WTC11 (cell line): ENCODE measurements at regions not wholly inside any gene's neighbourhood (a gene's known extent, or its start where the extent isn't known, plus 50 kb on each side); places are given as distances from the start of the nearest gene placed in this dataset.

Source experiments
- ATAC-seq: fragments of 200-7000 bp; cut with Tn5 transposase; 2 replicates; pipeline ENCODE4 v1.10.0; 2021; ENCODE audit warnings: mild to moderate bottlenecking, moderate library complexity
- CTCF ChIA-PET: fragments of 300-600 bp; sonication (Branson Sonifier 250); formaldehyde crosslinking; loops from one replicate; lab custom pipeline; 2021; ENCODE audit warnings: antibody characterized with exemption; lab: Charles Lee
- POLR2A ChIA-PET: fragments of 350-600 bp; sonication (Branson Sonifier 250); formaldehyde crosslinking; loops from one replicate; lab custom pipeline; 2021; ENCODE audit warnings: antibody characterized with exemption; lab: Charles Lee
- DNase-seq: peaks from one replicate; pipeline ENCODE4 v3.0.0; 2021; ENCODE audit warnings: low spot score
- H3K27ac Mint-ChIP-seq: 2 replicates; pipeline ENCODE4 v1.8.0; 2021; ENCODE audit warnings: mixed read lengths
- H3K27me3 Mint-ChIP-seq: 2 replicates; pipeline ENCODE4 v1.8.0; 2021; ENCODE audit warnings: low read depth, mild to moderate bottlenecking, moderate library complexity, mixed read lengths
- H3K36me3 Mint-ChIP-seq: 2 replicates; pipeline ENCODE4 v1.8.0; 2021; ENCODE audit warnings: mixed read lengths
- H3K4me1 Mint-ChIP-seq: 2 replicates; pipeline ENCODE4 v1.8.0; 2022; ENCODE audit warnings: mixed read lengths
- H3K4me3 Mint-ChIP-seq: 2 replicates; pipeline ENCODE4 v1.8.0; 2021; ENCODE audit warnings: mild to moderate bottlenecking, moderate library complexity, mixed read lengths
- H3K9me3 Mint-ChIP-seq: 2 replicates; pipeline ENCODE4 v1.8.0; 2021; ENCODE audit warnings: mixed read lengths
- ATF6 ChIP-seq: sonication (generic); formaldehyde crosslinking; IDR thresholded peaks from 2 replicates; pipeline ENCODE4 v1.8.1; 2023; ENCODE audit warnings: mild to moderate bottlenecking, missing genetic modification reagents
- ELF4 ChIP-seq: sonication (generic); formaldehyde crosslinking; IDR thresholded peaks from 2 replicates; pipeline ENCODE4 v1.8.1; 2022; ENCODE audit warnings: low read depth, mild to moderate bottlenecking, moderate library complexity, missing genetic modification reagents
- HMGA2 ChIP-seq: fragments of 250-450 bp; sonication (Bioruptor Pico); IDR thresholded peaks from 2 replicates; pipeline ENCODE4 v1.4.0; 2021; ENCODE audit warnings: mild to moderate bottlenecking, moderate library complexity
- NFATC4 ChIP-seq: fragments of 250-450 bp; sonication (Bioruptor Pico); IDR thresholded peaks from 2 replicates; pipeline ENCODE4 v1.9.0; 2021; ENCODE audit warnings: mild to moderate bottlenecking
- NFYB ChIP-seq: sonication (generic); formaldehyde crosslinking; conservative IDR thresholded peaks from 2 replicates; pipeline ENCODE4 v1.8.0; 2022; ENCODE audit warnings: low read depth, missing genetic modification reagents
- NR1H2 ChIP-seq: sonication (generic); formaldehyde crosslinking; IDR thresholded peaks from 2 replicates; pipeline ENCODE4 v1.9.0; 2021; ENCODE audit warnings: mild to moderate bottlenecking, moderate library complexity, missing genetic modification reagents
- NR2C2 ChIP-seq: sonication (generic); formaldehyde crosslinking; IDR thresholded peaks from 2 replicates; pipeline ENCODE4 v1.8.0; 2022; ENCODE audit warnings: mild to moderate bottlenecking, missing genetic modification reagents
- PREB ChIP-seq: sonication (generic); formaldehyde crosslinking; IDR thresholded peaks from 2 replicates; pipeline ENCODE4 v1.8.1; 2022; ENCODE audit warnings: mild to moderate bottlenecking, missing genetic modification reagents, moderate library complexity, borderline replicate concordance
- SMAD3 ChIP-seq: sonication (generic); formaldehyde crosslinking; IDR thresholded peaks from 2 replicates; pipeline ENCODE4 v1.8.0; 2022; ENCODE audit warnings: missing genetic modification reagents, mild to moderate bottlenecking, borderline replicate concordance
- TEAD4 ChIP-seq: sonication (generic); formaldehyde crosslinking; IDR thresholded peaks from 2 replicates; pipeline ENCODE4 v1.8.0; 2022; ENCODE audit warnings: mild to moderate bottlenecking, missing genetic modification reagents
- TP53 ChIP-seq: sonication (generic); formaldehyde crosslinking; IDR thresholded peaks from 2 replicates; pipeline ENCODE4 v1.8.1; 2023; ENCODE audit warnings: mild to moderate bottlenecking, missing genetic modification reagents
- ZBTB21 ChIP-seq: sonication (generic); formaldehyde crosslinking; IDR thresholded peaks from 2 replicates; pipeline ENCODE4 v1.8.1; 2023; ENCODE audit warnings: mild to moderate bottlenecking, missing genetic modification reagents, borderline replicate concordance
- ZNF219 ChIP-seq: sonication (generic); formaldehyde crosslinking; IDR thresholded peaks from 2 replicates; pipeline ENCODE4 v1.8.0; 2023; ENCODE audit warnings: missing genetic modification reagents, mild to moderate bottlenecking, borderline replicate concordance
- ZNF232 ChIP-seq: sonication (generic); formaldehyde crosslinking; IDR thresholded peaks from 2 replicates; pipeline ENCODE4 v1.8.0; 2022; ENCODE audit warnings: mild to moderate bottlenecking, missing genetic modification reagents
- ZNF416 ChIP-seq: fragments of 250-450 bp; sonication (Bioruptor Pico); IDR thresholded peaks from 2 replicates; pipeline ENCODE4 v1.9.0; 2021; ENCODE audit warnings: mild to moderate bottlenecking, inconsistent platforms
- ZNF423 ChIP-seq: fragments of 250-450 bp; sonication (Bioruptor Pico); IDR thresholded peaks from 2 replicates; pipeline ENCODE4 v2.1.2; 2022; ENCODE audit warnings: mild to moderate bottlenecking, moderate library complexity
- TF ChIP-seq, protein P1 (sequence below): sonication (generic); formaldehyde crosslinking; IDR thresholded peaks from 2 replicates; pipeline ENCODE4 v1.8.1; 2023; ENCODE audit warnings: mild to moderate bottlenecking, missing genetic modification reagents
- TF ChIP-seq, protein P2 (sequence below): sonication (generic); formaldehyde crosslinking; conservative IDR thresholded peaks from 2 replicates; pipeline ENCODE4 v1.8.1; 2023; ENCODE audit warnings: mild to moderate bottlenecking, low read depth, missing genetic modification reagents, moderate library complexity
- TF ChIP-seq, protein P3 (sequence below): sonication (generic); formaldehyde crosslinking; IDR thresholded peaks from 2 replicates; pipeline ENCODE4 v1.8.0; 2023; ENCODE audit warnings: missing genetic modification reagents
- TF ChIP-seq, protein P4 (sequence below): fragments of 200-600 bp; IDR thresholded peaks from 2 replicates; pipeline ENCODE4 v1.8.0; 2022; ENCODE audit warnings: antibody characterized with exemption
- TF ChIP-seq, protein P5 (sequence below): sonication (generic); formaldehyde crosslinking; IDR thresholded peaks from 2 replicates; pipeline ENCODE4 v1.8.1; 2022; ENCODE audit warnings: low read depth, mild to moderate bottlenecking, moderate library complexity, missing genetic modification reagents, borderline replicate concordance

GRCh38 chr6:163922562-163922961, 508.0 kb downstream of the QKI start:
- CTCF ChIA-PET, result interaction anchor here (0.9 kb wide), 1 partner anchor 21 kb away, joined by 3 read pairs; no protein-coding TSS in a partner anchor

DNA sequence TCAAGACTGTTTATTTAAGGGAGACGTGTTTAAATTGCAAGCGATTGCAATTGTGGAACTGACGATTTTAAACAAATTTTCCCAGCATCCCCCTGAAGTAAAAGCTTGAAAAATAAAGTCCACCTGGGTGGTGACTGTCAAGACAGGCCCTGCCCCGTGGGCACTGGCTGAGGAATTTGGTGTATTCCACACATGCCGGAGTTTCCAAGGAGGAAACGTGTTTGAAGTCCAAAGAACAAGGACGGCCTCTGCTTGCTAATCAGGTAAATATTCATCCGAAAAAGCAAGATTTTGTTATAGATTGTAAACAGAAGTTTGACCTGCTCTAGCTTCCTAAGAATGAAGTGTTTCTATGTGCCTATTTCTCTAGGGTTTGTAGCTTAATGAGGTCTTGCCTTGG, 505.1 kb downstream of the QKI start:
- H3K4me1 Mint-ChIP-seq, result peaks cover 11% of the 10 kb centered on the region
- H3K36me3 Mint-ChIP-seq, result 0 out of 2 replicates have a peak, but pooled peaks cover 2% of the 10 kb centered on the region
- no peaks in the 10 kb centered on the region for H3K27me3 Mint-ChIP-seq
- no peak overlapping the region for H3K27ac Mint-ChIP-seq
- POLR2A ChIA-PET, result no interaction called here
- no peak overlapping the region for H3K4me3 Mint-ChIP-seq
- peaks cover 10% of the 10 kb centered on the region for H3K9me3 Mint-ChIP-seq
- no peak for ATAC-seq
- CTCF ChIA-PET, result no interaction called here
- DNase-seq, result no peak
- no peak for TF ChIP-seq TEAD4 (CRISPR knock-in tag)
- no peak for TF ChIP-seq ZNF416 (CRISPR knock-in tag)
- no peak for TF ChIP-seq ZNF423 (CRISPR knock-in tag)
- TF ChIP-seq, protein P1, sequence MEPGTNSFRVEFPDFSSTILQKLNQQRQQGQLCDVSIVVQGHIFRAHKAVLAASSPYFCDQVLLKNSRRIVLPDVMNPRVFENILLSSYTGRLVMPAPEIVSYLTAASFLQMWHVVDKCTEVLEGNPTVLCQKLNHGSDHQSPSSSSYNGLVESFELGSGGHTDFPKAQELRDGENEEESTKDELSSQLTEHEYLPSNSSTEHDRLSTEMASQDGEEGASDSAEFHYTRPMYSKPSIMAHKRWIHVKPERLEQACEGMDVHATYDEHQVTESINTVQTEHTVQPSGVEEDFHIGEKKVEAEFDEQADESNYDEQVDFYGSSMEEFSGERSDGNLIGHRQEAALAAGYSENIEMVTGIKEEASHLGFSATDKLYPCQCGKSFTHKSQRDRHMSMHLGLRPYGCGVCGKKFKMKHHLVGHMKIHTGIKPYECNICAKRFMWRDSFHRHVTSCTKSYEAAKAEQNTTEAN (CRISPR knock-in tag), result no peak
- TF ChIP-seq, protein P2, sequence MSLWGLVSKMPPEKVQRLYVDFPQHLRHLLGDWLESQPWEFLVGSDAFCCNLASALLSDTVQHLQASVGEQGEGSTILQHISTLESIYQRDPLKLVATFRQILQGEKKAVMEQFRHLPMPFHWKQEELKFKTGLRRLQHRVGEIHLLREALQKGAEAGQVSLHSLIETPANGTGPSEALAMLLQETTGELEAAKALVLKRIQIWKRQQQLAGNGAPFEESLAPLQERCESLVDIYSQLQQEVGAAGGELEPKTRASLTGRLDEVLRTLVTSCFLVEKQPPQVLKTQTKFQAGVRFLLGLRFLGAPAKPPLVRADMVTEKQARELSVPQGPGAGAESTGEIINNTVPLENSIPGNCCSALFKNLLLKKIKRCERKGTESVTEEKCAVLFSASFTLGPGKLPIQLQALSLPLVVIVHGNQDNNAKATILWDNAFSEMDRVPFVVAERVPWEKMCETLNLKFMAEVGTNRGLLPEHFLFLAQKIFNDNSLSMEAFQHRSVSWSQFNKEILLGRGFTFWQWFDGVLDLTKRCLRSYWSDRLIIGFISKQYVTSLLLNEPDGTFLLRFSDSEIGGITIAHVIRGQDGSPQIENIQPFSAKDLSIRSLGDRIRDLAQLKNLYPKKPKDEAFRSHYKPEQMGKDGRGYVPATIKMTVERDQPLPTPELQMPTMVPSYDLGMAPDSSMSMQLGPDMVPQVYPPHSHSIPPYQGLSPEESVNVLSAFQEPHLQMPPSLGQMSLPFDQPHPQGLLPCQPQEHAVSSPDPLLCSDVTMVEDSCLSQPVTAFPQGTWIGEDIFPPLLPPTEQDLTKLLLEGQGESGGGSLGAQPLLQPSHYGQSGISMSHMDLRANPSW, result no peak
- TF ChIP-seq NR1H2 (CRISPR knock-in tag), result no peak
- TF ChIP-seq ATF6 (CRISPR knock-in tag), result no peak
- TF ChIP-seq SMAD3 (CRISPR knock-in tag), result no peak
- TF ChIP-seq, protein P3, sequence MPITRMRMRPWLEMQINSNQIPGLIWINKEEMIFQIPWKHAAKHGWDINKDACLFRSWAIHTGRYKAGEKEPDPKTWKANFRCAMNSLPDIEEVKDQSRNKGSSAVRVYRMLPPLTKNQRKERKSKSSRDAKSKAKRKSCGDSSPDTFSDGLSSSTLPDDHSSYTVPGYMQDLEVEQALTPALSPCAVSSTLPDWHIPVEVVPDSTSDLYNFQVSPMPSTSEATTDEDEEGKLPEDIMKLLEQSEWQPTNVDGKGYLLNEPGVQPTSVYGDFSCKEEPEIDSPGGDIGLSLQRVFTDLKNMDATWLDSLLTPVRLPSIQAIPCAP (CRISPR knock-in tag), result no peak
- TF ChIP-seq, protein P4, sequence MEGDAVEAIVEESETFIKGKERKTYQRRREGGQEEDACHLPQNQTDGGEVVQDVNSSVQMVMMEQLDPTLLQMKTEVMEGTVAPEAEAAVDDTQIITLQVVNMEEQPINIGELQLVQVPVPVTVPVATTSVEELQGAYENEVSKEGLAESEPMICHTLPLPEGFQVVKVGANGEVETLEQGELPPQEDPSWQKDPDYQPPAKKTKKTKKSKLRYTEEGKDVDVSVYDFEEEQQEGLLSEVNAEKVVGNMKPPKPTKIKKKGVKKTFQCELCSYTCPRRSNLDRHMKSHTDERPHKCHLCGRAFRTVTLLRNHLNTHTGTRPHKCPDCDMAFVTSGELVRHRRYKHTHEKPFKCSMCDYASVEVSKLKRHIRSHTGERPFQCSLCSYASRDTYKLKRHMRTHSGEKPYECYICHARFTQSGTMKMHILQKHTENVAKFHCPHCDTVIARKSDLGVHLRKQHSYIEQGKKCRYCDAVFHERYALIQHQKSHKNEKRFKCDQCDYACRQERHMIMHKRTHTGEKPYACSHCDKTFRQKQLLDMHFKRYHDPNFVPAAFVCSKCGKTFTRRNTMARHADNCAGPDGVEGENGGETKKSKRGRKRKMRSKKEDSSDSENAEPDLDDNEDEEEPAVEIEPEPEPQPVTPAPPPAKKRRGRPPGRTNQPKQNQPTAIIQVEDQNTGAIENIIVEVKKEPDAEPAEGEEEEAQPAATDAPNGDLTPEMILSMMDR, result no peak
- TF ChIP-seq ZNF232 (CRISPR knock-in tag), result no peak
- no peak for TF ChIP-seq ZBTB21
- no peak for TF ChIP-seq ELF4 (CRISPR knock-in tag)
- TF ChIP-seq NFYB, result no peak
- TF ChIP-seq, protein P5, sequence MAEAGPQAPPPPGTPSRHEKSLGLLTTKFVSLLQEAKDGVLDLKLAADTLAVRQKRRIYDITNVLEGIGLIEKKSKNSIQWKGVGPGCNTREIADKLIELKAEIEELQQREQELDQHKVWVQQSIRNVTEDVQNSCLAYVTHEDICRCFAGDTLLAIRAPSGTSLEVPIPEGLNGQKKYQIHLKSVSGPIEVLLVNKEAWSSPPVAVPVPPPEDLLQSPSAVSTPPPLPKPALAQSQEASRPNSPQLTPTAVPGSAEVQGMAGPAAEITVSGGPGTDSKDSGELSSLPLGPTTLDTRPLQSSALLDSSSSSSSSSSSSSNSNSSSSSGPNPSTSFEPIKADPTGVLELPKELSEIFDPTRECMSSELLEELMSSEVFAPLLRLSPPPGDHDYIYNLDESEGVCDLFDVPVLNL, result no peak
- no peak for TF ChIP-seq TP53 (CRISPR knock-in tag)

More at GRCh38 chr6:163922562-163922961, 508.0 kb downstream of the QKI start:
- Mint-ChIP-seq H3K27ac (no peak overlapping the region), H3K36me3 (0 out of 2 replicates have a peak, but pooled peaks cover 2% of the 10 kb centered on the region), H3K4me3 (no peak overlapping the region), H3K4me1 (peaks cover 11% of the 10 kb centered on the region)
- no peak for DNase-seq
- no peak for TF ChIP-seq NFATC4 (CRISPR knock-in tag)
- TF ChIP-seq, protein P1 (CRISPR knock-in tag), result no peak
- TF ChIP-seq HMGA2 (CRISPR knock-in tag), result no peak
- TF ChIP-seq ZNF219 (CRISPR knock-in tag), result no peak
- no peak for TF ChIP-seq NR2C2
- TF ChIP-seq PREB (CRISPR knock-in tag), result no peak
- TF ChIP-seq, all 79 proteins: peak for 0
- POLR2A ChIA-PET, result no interaction called here
- ATAC-seq, result no peak
- Mint-ChIP-seq H3K27me3 (no peaks in the 10 kb centered on the region), H3K9me3 (peaks cover 10% of the 10 kb centered on the region)
